HL-60 (cell line): ENCODE measurements at regions not wholly inside any gene's neighbourhood (a gene's known extent, or its start where the extent isn't known, plus 50 kb on each side); places are given as distances from the start of the nearest gene placed in this dataset.

Source experiments
- CTCF ChIP-seq: IDR thresholded peaks from one replicate; pipeline ENCODE4 v1.5.1; 2011; ENCODE audit warnings: low read length, control low read depth, inconsistent platforms; ENCODE audit not compliant: insufficient read depth
- GABPA ChIP-seq: IDR thresholded peaks from 2 replicates; pipeline ENCODE4 v1.6.1; 2012; ENCODE audit warnings: low read depth
- POLR2AphosphoS5 ChIP-seq: IDR thresholded peaks from 2 replicates; pipeline ENCODE4 v1.6.1; 2012; ENCODE audit warnings: low read depth
- REST ChIP-seq: IDR thresholded peaks from 2 replicates; pipeline ENCODE4 v1.6.1; 2012; ENCODE audit warnings: low read depth; ENCODE audit not compliant: insufficient replicate concordance
- SPI1 ChIP-seq: IDR thresholded peaks from 2 replicates; pipeline ENCODE4 v1.6.1; 2012; ENCODE audit warnings: low read depth, mild to moderate bottlenecking, borderline replicate concordance

GRCh38 chr5:87900419-87900818 lies 368.2 kb downstream of the TMEM161B start:
- TF ChIP-seq POLR2AphosphoS5 (no peak), CTCF (no peak), REST (no peak), GABPA (no peak), SPI1 (no peak)
